ENCODE measurements at regions not wholly inside any gene's neighbourhood (a gene's known extent, or its start where the extent isn't known, plus 50 kb on each side); places are given as distances from the start of the nearest gene placed in this dataset.

GRCh38 chr1:101357444-101357986 is 120.7 kb downstream of the S1PR1 start:
- H3K4me2 ChIP-seq (ENCODE audit: low read depth, low read length, poor library complexity, severe bottlenecking) = peak overlapping the region; percentile 22
- H3K79me2 ChIP-seq (ENCODE audit: insufficient read depth, low read length) = no peaks in the 10 kb centered on the region
- H4K20me1 ChIP-seq (ENCODE audit: insufficient read depth, low read length, poor library complexity, severe bottlenecking) = no peaks in the 10 kb centered on the region
- no peaks in the 10 kb centered on the region for H3K27me3 ChIP-seq (ENCODE audit: insufficient read depth, low read length, poor library complexity, severe bottlenecking)
- TF ChIP-seq CTCF (conservative IDR thresholded peaks at IDR 0.05; ENCODE audit: low read length) (peak; percentile 94), EZH2phosphoT487 (IDR thresholded peaks at IDR 0.05; ENCODE audit: borderline replicate concordance) (no peak)
- H3K9ac ChIP-seq (ENCODE audit: low read depth, low read length, poor library complexity, severe bottlenecking) = no peak overlapping the region
- no peak overlapping the region for H3K4me3 ChIP-seq (ENCODE audit: low read length, poor library complexity, severe bottlenecking)
- H3K9me2 ChIP-seq (replicated peaks; ENCODE audit: low read depth, low read length) = no peaks in the 10 kb centered on the region
- H3K9me3 ChIP-seq (ENCODE audit: insufficient read depth, low read depth, low read length) = no peaks in the 10 kb centered on the region
- no peak overlapping the region for H2AFZ ChIP-seq (ENCODE audit: low read length)
- peaks cover 13% of the 10 kb centered on the region for H3K4me1 ChIP-seq (ENCODE audit: insufficient read depth, low read length, poor library complexity, severe bottlenecking)
- H3F3A ChIP-seq (ENCODE audit: low read depth) = no peaks in the 10 kb centered on the region
- H3K36me3 ChIP-seq (ENCODE audit: insufficient read depth, low read length) = no peaks in the 10 kb centered on the region; the same call in 1 of the 2 replicates

GRCh38 chr1:101360506-101360905 is 123.7 kb downstream of the S1PR1 start:
- no peak overlapping the region for H3K4me2 ChIP-seq (ENCODE audit: low read depth, low read length, poor library complexity, severe bottlenecking)
- no peak overlapping the region for H3K4me3 ChIP-seq (ENCODE audit: low read length, poor library complexity, severe bottlenecking)
- no peaks in the 10 kb centered on the region for H3F3A ChIP-seq (ENCODE audit: low read depth)
- H3K36me3 ChIP-seq (ENCODE audit: insufficient read depth, low read length) = no peaks in the 10 kb centered on the region; the same call in 1 of the 2 replicates
- H3K4me1 ChIP-seq (ENCODE audit: insufficient read depth, low read length, poor library complexity, severe bottlenecking) = peaks cover 13% of the 10 kb centered on the region
- no peak overlapping the region for H3K9ac ChIP-seq (ENCODE audit: low read depth, low read length, poor library complexity, severe bottlenecking)
- no peaks in the 10 kb centered on the region for H3K27me3 ChIP-seq (ENCODE audit: insufficient read depth, low read length, poor library complexity, severe bottlenecking)
- H3K9me3 ChIP-seq (ENCODE audit: insufficient read depth, low read depth, low read length) = no peaks in the 10 kb centered on the region
- no peaks in the 10 kb centered on the region for H3K9me2 ChIP-seq (replicated peaks; ENCODE audit: low read depth, low read length)
- TF ChIP-seq EZH2phosphoT487 (IDR thresholded peaks at IDR 0.05; ENCODE audit: borderline replicate concordance) (no peak), CTCF (conservative IDR thresholded peaks at IDR 0.05; ENCODE audit: low read length) (no peak)
- no peaks in the 10 kb centered on the region for H4K20me1 ChIP-seq (ENCODE audit: insufficient read depth, low read length, poor library complexity, severe bottlenecking)
- H3K79me2 ChIP-seq (ENCODE audit: insufficient read depth, low read length) = no peaks in the 10 kb centered on the region
- no peak overlapping the region for H2AFZ ChIP-seq (ENCODE audit: low read length)

- H3K36me3 ChIP-seq (ENCODE audit: insufficient read depth, low read length) = no peaks in the 10 kb centered on the region; the same call in 1 of the 2 replicates
- H3K9me2 ChIP-seq (replicated peaks; ENCODE audit: low read depth, low read length) = no peaks in the 10 kb centered on the region
- TF ChIP-seq CTCF (conservative IDR thresholded peaks at IDR 0.05; ENCODE audit: low read length) = no peak
- TF ChIP-seq EZH2phosphoT487 (IDR thresholded peaks at IDR 0.05; ENCODE audit: borderline replicate concordance) = no peak
- H3K79me2 ChIP-seq (ENCODE audit: insufficient read depth, low read length) = no peaks in the 10 kb centered on the region
- H4K20me1 ChIP-seq (ENCODE audit: insufficient read depth, low read length, poor library complexity, severe bottlenecking) = no peaks in the 10 kb centered on the region
- H2AFZ ChIP-seq (ENCODE audit: low read length) = no peak overlapping the region
- no peaks in the 10 kb centered on the region for H3K27me3 ChIP-seq (ENCODE audit: insufficient read depth, low read length, poor library complexity, severe bottlenecking)
- no peaks in the 10 kb centered on the region for H3K9me3 ChIP-seq (ENCODE audit: insufficient read depth, low read depth, low read length)
- H3K4me1 ChIP-seq (ENCODE audit: insufficient read depth, low read length, poor library complexity, severe bottlenecking) = no peaks in the 10 kb centered on the region
- H3K9ac ChIP-seq (ENCODE audit: low read depth, low read length, poor library complexity, severe bottlenecking) = no peak overlapping the region
- H3K4me3 ChIP-seq (ENCODE audit: low read length, poor library complexity, severe bottlenecking) = no peak overlapping the region
- H3F3A ChIP-seq (ENCODE audit: low read depth) = no peaks in the 10 kb centered on the region
- no peak overlapping the region for H3K4me2 ChIP-seq (ENCODE audit: low read depth, low read length, poor library complexity, severe bottlenecking)
Measured at GRCh38 chr1:101363891-101364318, 127.1 kb downstream of the S1PR1 start.

All from Loucy (cell line).